OCI-LY7 (cell line): ENCODE measurements at regions not wholly inside any gene's neighbourhood (a gene's known extent, or its start where the extent isn't known, plus 50 kb on each side); places are given as distances from the start of the nearest gene placed in this dataset.

Experiments
- BruUV-seq: library from RNA; stranded (reverse); fragments of 400-500 nt; replicated peaks from 2 replicates; lab custom pipeline; 2021; lab: Mats Ljungman, UMichigan
- CTCF ChIA-PET: fragments of 300-600 bp; sonication (Branson Sonifier 250); formaldehyde crosslinking; loops from one replicate; lab custom pipeline; 2022; ENCODE audit warnings: antibody characterized with exemption; ENCODE audit not compliant: unreplicated experiment; lab: Charles Lee
- POLR2A ChIA-PET: fragments of 300-600 bp; sonication (Branson Sonifier 250); formaldehyde crosslinking; loops from one replicate; lab custom pipeline; 2022; ENCODE audit warnings: antibody characterized with exemption; lab: Charles Lee
- DNase-seq: peaks from one replicate; pipeline ENCODE4 v3.0.0-alpha.2; 2015; ENCODE audit warnings: low spot score
- H2AFZ ChIP-seq: fragments of 200-600 bp; sonication (generic), shearing (Covaris generic); 2 replicates; pipeline ENCODE4 v1.6.1; 2014; ENCODE audit warnings: mild to moderate bottlenecking, antibody characterized with exemption, low read length, moderate library complexity
- H3K27ac ChIP-seq: fragments of 200-600 bp; sonication (generic); 2 replicates; pipeline ENCODE4 v1.5.1; 2014; ENCODE audit warnings: mixed run types, low read depth, mild to moderate bottlenecking, moderate library complexity, low read length, inconsistent platforms; ENCODE audit not compliant: poor library complexity, severe bottlenecking
- H3K36me3 ChIP-seq: fragments of 200-600 bp; sonication (generic); 2 replicates; pipeline ENCODE4 v1.6.1; 2014; ENCODE audit warnings: mild to moderate bottlenecking, antibody characterized with exemption, low read length, moderate library complexity, mixed read lengths; ENCODE audit not compliant: insufficient read depth
- H3K4me1 ChIP-seq: fragments of 200-600 bp; sonication (generic); 2 replicates; pipeline ENCODE4 v1.5.1; 2014; ENCODE audit warnings: mild to moderate bottlenecking, low read length; ENCODE audit not compliant: insufficient read depth, poor library complexity, severe bottlenecking
- H3K4me2 ChIP-seq: fragments of 200-600 bp; sonication (generic); 2 replicates; pipeline ENCODE4 v1.6.1; 2014; ENCODE audit warnings: mild to moderate bottlenecking, low read length
- H3K4me3 ChIP-seq: fragments of 200-600 bp; sonication (generic); 2 replicates; pipeline ENCODE4 v1.5.1; 2014; ENCODE audit warnings: mild to moderate bottlenecking, low read depth, low read length; ENCODE audit not compliant: poor library complexity, severe bottlenecking
- H3K79me2 ChIP-seq: fragments of 200-600 bp; sonication (generic); 2 replicates; pipeline ENCODE4 v1.6.1; 2016; ENCODE audit warnings: low read depth, mild to moderate bottlenecking, low read length, moderate library complexity, mixed read lengths; ENCODE audit not compliant: insufficient read depth
- H3K9me2 ChIP-seq: fragments of 200-600 bp; sonication (generic); 2 replicates; pipeline ENCODE4 v1.6.1; 2016; ENCODE audit warnings: mild to moderate bottlenecking, low read length, mixed read lengths; ENCODE audit not compliant: insufficient read depth
- H3K9me3 ChIP-seq: fragments of 200-600 bp; sonication (generic); 2 replicates; pipeline ENCODE4 v1.6.1; 2014; ENCODE audit warnings: mild to moderate bottlenecking, mixed run types, low read length, mixed read lengths
- H4K20me1 ChIP-seq: fragments of 200-600 bp; sonication (generic); 2 replicates; pipeline ENCODE4 v1.6.1; 2014; ENCODE audit warnings: mild to moderate bottlenecking, antibody characterized with exemption, low read length, moderate library complexity, mixed read lengths; ENCODE audit not compliant: insufficient read depth
- EZH2phosphoT487 ChIP-seq: fragments of 200-600 bp; sonication (generic); IDR thresholded peaks from 2 replicates; pipeline ENCODE4 v1.6.1; 2018; ENCODE audit warnings: low read depth, borderline replicate concordance, mild to moderate bottlenecking, mixed run types, antibody characterized with exemption, low read length, moderate library complexity, mixed read lengths
- intact Hi-C: fragments of 100-400 bp; cut with micrococcal nuclease; formaldehyde crosslinking; loops from one replicate; pipeline ENCODE4 v1.10.0; 2022; ENCODE audit not compliant: unreplicated experiment
- TF ChIP-seq, protein P1 (sequence below): fragments of 200-600 bp; sonication (generic); conservative IDR thresholded peaks from 2 replicates; pipeline ENCODE4 v1.5.1; 2014; ENCODE audit warnings: mild to moderate bottlenecking, antibody characterized with exemption, low read length, moderate library complexity, mixed read lengths

DNA sequence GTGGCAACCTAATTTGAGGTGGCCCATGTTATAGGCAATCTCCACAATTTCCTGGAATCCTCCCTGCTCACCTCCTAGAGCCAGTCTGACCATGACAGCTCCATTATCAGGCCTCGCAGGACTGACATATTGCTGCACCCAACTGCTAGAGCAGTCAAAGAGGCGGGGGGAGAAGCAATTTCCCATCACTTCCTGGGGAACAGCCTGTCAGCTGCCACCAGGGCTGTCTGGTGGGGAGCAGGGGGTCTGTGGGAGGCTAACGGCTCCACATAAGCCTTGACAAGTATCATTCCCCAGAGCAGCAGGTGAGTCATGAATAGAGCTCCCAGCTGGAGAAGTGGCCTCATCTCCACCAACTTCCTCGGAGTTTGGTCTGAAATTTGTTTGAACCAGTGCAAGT, 322.9 kb downstream of the MATN1 start:
- intact Hi-C loops = no loop called here
- POLR2A ChIA-PET = no interaction called here
- BruUV-seq = no TSS peak

DNA sequence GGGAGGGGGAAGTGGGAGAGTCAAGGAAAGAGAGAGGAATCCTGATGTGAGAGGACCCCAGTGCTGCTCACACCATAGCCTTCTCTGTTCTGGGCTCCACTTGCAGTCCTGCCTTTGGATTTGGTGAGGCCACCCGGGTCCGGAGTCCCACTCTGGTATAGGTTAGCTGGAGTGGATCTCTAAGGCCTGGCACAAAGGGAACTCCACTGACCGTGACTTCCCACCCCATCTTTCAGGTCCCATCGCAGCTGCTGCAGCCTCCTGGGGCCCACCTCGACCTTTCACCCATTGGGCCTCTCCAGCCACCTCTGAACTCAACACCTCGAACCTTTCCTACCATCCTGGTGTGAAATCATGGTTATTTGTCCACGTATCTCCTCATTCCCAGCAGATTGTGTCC, 324.4 kb downstream of the MATN1 start:
- CTCF ChIA-PET = interaction anchor here (1.1 kb wide), 1 partner anchor 19 kb away, joined by 3 read pairs; no protein-coding TSS in a partner anchor
- H3K9me2 ChIP-seq = no peaks in the 10 kb centered on the region

More for the DNA sequence above, 322.9 kb downstream of the MATN1 start:
- no peak for DNase-seq
- H3K4me2 ChIP-seq = no peak overlapping the region
- H4K20me1 ChIP-seq = no peaks in the 10 kb centered on the region
- no peaks in the 10 kb centered on the region for H3K79me2 ChIP-seq
- H3K36me3 ChIP-seq = no peaks in the 10 kb centered on the region
- H3K9me2 ChIP-seq = no peaks in the 10 kb centered on the region
- H3K27ac ChIP-seq = no peak overlapping the region
- TF ChIP-seq, protein P1, sequence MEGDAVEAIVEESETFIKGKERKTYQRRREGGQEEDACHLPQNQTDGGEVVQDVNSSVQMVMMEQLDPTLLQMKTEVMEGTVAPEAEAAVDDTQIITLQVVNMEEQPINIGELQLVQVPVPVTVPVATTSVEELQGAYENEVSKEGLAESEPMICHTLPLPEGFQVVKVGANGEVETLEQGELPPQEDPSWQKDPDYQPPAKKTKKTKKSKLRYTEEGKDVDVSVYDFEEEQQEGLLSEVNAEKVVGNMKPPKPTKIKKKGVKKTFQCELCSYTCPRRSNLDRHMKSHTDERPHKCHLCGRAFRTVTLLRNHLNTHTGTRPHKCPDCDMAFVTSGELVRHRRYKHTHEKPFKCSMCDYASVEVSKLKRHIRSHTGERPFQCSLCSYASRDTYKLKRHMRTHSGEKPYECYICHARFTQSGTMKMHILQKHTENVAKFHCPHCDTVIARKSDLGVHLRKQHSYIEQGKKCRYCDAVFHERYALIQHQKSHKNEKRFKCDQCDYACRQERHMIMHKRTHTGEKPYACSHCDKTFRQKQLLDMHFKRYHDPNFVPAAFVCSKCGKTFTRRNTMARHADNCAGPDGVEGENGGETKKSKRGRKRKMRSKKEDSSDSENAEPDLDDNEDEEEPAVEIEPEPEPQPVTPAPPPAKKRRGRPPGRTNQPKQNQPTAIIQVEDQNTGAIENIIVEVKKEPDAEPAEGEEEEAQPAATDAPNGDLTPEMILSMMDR = no peak
- no peak for TF ChIP-seq EZH2phosphoT487
- H2AFZ ChIP-seq = no peak overlapping the region
- H3K9me3 ChIP-seq = no peaks in the 10 kb centered on the region
- CTCF ChIA-PET = no interaction called here
- no peaks in the 10 kb centered on the region for H3K4me1 ChIP-seq
- no peak overlapping the region for H3K4me3 ChIP-seq

DNA sequence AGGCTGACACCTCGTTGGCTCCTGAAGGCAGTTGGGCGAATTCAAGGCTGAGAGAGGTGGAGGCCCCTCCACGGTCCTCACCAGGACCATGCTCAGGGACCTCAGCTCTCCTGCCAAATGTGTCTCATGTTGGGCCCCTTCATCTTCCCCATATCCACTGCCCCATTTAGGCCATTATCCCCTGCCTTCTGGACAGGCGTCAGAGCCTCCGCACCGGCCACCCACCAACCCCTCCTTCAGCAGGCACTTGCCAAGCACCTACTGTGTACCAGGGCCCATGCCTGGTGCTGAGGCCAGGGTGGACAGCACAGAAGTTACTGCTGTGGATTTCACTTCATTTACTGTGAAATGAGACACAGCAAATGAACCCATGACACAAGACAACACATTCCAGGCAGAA, 325.8 kb downstream of the MATN1 start:
- Histone ChIP-seq H3K36me3 (no peaks in the 10 kb centered on the region), H3K79me2 (no peaks in the 10 kb centered on the region), H3K27ac (no peak overlapping the region), H3K4me1 (no peaks in the 10 kb centered on the region), H3K9me2 (no peaks in the 10 kb centered on the region), H2AFZ (no peak overlapping the region), H4K20me1 (no peaks in the 10 kb centered on the region), H3K4me2 (no peak overlapping the region), H3K9me3 (no peaks in the 10 kb centered on the region), H3K4me3 (no peak overlapping the region)
- DNase-seq = no peak
- TF ChIP-seq, protein P1 = no peak
- no peak for TF ChIP-seq EZH2phosphoT487
- CTCF ChIA-PET = no interaction called here
- intact Hi-C loops = no loop called here
- POLR2A ChIA-PET = no interaction called here
- no TSS peak for BruUV-seq

More for the DNA sequence above, 324.4 kb downstream of the MATN1 start:
- H3K79me2 ChIP-seq = no peaks in the 10 kb centered on the region
- H4K20me1 ChIP-seq = no peaks in the 10 kb centered on the region
- H2AFZ ChIP-seq = no peak overlapping the region
- no peaks in the 10 kb centered on the region for H3K36me3 ChIP-seq
- POLR2A ChIA-PET = no interaction called here
- no peak for DNase-seq
- no peak overlapping the region for H3K27ac ChIP-seq
- H3K9me3 ChIP-seq = no peaks in the 10 kb centered on the region
- no peaks in the 10 kb centered on the region for H3K4me1 ChIP-seq
- intact Hi-C loops = no loop called here
- BruUV-seq = no TSS peak
- H3K4me3 ChIP-seq = no peak overlapping the region
- no peak for TF ChIP-seq EZH2phosphoT487
- TF ChIP-seq, protein P1 = no peak
- no peak overlapping the region for H3K4me2 ChIP-seq
